NCI-H1417 (cell line): ENCODE measurements at regions not wholly inside any gene's neighbourhood (a gene's known extent, or its start where the extent isn't known, plus 50 kb on each side); places are given as distances from the start of the nearest gene placed in this dataset.

Source experiments
- DNase-seq, 3 experiments: peaks; one replicate each; lab custom pipeline; 2025; lab: John Stamatoyannopoulos, UW

GRCh38 chr13:107477772-107478379, 737.5 kb downstream of the LIG4 start:
- DNase-seq = no peak

DNA sequence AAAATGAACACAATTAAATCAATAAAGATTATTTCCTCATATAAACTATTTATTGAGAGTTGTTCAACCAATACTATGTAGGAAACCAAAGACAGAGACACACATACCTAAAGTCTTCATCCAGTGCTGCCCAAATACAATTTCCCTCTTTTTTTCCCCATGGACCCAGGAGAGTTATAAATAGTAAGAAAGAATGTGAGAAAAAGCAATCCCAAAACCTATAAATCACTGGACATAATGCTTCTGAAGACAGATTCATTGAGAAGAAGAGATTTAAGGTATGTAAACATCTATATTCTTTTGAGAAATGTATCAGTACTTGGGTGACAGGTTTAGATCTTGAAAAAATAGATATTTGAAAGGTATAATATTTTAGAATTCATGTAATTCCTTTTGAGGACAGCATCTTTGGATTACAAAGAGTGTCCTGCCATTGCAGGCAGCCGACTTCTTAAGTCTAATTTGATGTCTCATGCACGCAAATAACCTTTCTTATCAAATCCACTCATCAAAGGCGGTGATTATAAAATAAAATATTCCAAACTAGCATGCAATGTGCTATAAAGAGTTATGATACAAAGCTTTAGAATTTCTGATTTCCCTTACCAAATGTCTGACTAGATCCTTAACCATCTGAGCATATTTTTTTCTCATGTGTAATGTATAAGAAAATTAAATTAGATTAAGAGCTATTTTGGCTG, 739.4 kb downstream of the LIG4 start:
- peak in 1 of 3 experiments; percentile 26 for DNase-seq

DNA sequence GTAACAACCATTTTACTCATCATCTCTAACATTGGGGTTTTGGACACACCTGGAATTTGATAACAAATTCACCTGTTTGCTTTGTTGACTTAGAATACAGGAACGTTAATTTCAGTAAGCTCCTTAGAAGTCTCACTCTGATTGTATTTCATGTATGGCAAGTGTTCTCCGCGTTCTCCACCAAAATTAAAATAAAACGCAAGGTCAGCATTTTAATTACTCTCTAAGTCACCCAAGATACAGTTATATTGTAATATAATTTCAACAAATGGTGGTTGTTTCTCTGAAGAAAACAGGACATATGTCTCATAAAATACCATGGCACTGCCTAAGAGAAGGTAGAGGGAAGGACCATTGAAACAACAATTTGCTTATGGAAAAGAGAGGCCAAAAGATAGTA, 742.1 kb downstream of the LIG4 start:
- no peak for DNase-seq

GRCh38 chr13:107466326-107467099, 748.8 kb downstream of the LIG4 start:
- DNase-seq = no peak

DNA sequence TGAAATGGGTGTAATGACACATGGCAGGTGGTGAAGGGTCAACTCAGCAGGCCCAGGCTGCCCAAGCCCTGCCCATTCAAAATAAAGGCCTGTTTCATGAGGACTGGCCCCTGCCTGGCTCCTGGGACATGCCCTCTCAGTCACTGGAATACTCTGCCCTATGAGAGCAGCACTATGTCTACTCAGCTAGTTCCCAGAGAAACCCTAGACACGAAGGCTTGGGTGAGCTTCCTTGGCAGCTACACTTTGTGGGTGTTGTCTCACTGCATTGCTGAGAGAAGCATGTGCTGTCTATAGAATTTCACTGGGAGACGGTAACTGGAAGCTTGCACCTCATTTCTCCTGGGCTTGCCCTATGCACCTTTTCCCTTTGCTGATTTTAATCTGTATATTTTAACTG, 752.8 kb downstream of the LIG4 start:
- no peak for DNase-seq

DNA sequence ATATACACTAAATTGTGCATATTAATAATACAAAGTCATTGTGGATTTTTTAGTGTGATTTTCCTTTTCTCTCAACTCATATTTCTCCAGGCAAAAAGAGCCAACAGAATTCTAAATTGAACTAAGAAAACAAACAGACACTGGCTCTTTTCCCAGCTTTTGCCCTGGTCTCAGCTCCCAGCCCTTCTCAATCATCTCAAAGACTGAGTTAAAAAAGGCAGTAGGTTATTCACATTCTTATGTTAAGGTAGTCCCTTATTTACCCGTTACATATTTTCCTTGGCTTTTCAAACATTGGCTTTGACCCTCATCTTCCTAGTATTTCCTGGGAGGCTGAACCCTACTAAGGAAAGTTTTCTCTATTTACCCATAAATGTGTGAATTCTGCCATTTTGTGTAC, 753.6 kb downstream of the LIG4 start:
- no peak for DNase-seq

DNA sequence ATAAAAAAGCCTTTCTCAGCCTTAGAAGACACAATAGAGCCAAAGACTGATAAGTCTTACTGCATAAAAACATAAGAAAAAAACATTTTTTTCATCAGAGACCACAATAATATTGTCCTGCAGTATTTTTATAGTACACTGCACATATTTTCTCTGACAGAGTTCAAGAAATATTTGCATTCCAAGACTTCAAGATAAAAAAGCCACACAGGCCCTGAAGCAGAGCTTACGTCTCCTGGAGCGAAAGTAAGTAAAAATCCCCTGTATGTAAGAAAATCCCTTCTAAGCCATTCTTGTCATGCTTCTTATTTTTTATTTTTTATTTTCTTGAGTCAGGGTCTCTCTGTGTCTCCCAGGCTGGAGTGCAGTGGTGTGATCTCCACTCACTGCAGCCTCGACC, 755.9 kb downstream of the LIG4 start:
- no peak for DNase-seq

DNA sequence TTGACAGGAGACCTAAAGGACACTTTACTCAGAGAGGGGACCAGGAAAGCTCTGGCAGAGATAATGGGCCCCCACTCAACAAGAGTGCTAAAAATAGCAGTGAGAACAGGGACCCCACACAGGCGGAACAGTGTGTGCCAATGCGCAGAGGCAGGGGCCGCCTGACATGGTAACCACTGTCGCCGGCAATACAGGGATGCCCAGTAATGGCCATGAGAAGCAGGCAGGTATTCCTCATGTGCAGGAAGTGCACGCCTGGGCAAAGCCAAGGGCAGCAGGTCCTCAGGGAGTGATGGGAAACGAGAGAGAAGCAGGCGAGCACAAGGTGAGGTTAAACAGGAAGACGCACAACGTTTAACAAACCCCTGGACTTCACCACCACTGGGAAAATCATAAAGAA, 757.1 kb downstream of the LIG4 start:
- DNase-seq = peak in 2 of 3 experiments; percentile 14 to 52

DNA sequence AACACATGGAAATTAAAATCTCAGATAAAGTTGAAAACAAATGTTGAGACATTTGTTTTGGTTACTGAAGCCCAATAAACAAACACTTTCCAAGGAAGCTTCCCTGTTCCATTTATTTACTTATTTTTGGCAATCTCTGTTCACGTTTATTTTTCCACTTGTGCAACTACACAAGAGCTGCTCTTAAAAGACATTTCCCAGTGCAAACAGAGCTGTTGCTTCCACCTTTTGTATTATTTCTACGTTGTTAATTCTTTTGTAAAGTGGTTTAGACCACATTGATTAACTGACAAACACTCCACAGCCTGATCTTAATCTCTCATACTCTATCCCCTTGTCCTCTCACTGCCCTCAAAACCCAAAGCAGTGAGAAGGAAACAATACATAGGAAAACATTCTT, 757.6 kb downstream of the LIG4 start:
- DNase-seq = peak; percentile 53 to 83 (median 69)

DNA sequence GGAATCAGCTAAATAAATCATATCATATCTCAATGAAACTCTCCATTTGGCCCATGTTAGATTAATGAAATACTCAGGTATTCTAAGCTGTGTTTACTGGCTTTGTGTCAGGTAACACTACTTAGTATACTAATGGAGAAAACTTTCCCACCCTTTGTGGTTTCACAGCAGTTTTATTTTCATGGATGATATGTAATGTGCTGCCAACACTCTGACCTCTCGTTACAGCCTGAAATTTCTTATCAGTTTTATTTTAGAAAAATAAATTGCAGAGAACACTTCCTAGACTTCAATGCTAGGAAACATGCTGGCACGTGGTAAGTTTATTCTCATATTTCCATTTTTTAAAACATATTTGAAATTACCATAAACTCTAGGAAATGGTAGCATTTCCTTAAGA, 758.9 kb downstream of the LIG4 start:
- DNase-seq = no peak

DNA sequence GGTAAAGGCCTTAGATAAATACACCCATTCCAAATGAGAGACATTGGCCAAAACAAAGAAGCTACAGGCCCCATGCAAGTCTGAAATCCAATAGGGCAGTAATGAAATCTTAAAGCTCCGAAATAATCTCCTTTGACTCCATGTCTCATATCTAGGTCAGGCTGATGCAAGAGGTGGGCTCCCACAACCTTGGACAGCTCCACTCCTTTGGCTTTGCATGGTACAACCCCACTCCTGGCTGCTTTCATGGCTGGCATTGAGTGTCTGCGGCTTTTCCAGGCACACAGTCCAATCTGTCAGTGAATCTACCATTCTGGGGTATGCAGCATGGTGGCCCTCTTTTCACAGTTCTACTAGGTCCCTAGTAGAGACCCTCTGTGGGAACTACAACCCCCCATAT, 762.5 kb downstream of the LIG4 start:
- DNase-seq = no peak

DNA sequence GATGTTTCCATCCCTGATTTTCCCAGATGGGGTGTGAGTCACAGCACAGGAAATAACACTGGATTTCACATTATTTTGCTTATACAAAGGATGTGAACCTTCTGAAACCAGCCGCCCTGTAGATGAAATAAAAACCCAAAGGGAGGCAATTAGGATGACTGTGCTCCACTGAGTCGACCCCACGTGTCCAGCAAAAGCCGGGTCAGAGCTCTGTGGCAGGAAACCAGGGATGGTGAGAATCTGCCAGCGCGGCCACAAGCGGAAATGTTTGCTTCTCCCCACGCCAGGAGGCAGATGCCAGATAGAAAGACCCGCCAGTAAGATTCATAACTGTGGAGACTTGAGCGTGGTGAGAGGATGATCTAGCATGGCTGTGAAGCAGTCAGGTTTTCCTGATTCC, 764.4 kb downstream of the LIG4 start:
- DNase-seq = no peak

GRCh38 chr13:107450431-107450830, 764.9 kb downstream of the LIG4 start:
- DNase-seq = no peak

DNA sequence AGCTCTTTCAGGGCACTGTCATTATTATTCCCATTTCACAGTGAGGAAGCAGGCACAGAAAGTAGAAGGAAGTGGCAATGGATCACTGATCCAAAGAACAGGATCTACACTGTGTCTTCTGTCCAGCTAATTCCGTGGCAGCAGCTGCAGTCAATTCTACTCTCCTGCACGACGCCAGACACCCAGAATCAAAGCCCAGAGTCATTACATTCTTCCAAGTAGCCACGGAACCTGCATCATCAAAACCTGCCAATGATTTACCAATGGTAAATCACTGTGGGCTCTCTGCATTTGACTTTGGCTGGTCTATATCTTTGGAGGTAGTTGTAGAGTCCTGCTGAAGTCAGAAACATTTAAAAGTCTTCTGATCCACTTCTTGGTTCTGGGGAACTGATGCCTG, 767.7 kb downstream of the LIG4 start:
- no peak for DNase-seq

GRCh38 chr13:107441279-107441678, 774.1 kb downstream of the LIG4 start:
- no peak for DNase-seq

GRCh38 chr13:107438251-107438650, 777.1 kb downstream of the LIG4 start:
- no peak for DNase-seq

GRCh38 chr13:107434347-107434746, 781.0 kb downstream of the LIG4 start:
- no peak for DNase-seq

DNA sequence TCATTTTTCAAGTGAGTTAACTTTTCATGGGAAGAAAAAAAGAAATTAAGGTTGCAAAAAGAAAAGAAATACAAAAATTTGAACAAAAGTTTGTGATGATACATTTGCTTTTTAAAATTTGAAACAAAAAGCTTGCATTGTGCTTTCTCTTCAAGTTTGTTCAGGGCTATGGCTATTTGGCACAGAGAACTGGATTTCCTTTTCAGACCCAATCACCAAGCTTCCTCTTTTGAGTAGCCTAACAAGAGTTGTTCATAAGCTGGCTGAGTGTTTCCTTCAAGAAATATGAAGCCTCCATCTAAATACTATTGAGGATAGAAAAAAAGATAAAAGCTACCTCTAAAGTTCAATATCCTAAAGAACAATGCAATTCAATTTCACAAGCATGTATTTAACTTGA, 787.8 kb downstream of the LIG4 start:
- no peak for DNase-seq

DNA sequence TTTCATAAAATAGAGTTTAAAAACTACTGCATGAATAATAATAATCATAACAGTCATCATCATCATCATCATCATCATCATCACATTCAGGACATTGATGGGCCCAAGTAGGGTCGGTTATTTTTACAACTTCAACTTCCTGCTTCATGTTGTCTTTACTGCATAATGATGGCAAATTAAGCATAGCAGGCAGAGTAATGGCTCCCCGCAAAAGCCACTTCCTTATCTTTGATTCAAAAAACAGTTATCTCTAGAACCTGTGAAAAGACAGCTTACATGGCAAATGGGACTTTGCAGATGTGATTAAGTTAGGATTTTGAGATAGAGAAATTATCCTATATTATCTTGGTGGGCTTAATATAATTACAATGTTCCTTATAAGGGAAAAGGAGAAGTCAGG, 792.9 kb downstream of the LIG4 start:
- no peak for DNase-seq

DNA sequence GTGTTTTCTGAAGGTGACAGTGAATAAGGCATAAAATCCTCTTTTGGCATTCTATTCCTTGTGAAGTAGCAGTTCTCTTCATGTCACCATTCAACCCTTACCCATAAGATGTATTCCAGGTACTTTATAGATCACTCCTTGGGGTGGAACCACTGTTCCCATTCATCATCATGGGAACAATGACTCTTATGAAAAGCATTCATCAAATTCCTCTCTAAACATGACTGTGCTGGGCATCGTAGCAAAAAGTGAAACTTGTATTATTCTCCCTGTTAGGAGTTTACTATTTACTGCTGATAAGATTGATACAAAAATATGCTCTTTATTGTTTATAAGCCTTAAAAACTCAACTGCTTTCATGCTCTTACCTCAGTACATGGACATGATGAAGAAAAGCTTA, 793.4 kb downstream of the LIG4 start:
- no peak for DNase-seq

DNA sequence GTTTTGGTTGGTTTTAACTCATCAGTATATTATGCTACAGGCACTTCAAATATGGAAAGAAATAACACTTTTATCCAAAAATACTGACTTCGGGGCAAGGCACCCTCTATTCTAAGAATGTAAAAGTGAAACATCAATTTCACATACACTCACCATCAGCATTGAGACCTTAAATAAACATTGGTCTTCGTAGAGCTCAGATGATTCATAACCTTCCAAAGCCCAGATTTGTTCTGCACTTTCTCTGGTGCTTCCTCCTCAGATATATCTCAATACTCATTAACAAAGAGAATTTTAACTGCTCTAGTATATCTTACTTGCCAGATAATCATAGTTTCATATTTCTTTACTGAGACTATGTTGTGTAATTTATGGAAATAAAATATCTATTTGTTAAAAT, 794.3 kb downstream of the LIG4 start:
- DNase-seq = no peak

DNA sequence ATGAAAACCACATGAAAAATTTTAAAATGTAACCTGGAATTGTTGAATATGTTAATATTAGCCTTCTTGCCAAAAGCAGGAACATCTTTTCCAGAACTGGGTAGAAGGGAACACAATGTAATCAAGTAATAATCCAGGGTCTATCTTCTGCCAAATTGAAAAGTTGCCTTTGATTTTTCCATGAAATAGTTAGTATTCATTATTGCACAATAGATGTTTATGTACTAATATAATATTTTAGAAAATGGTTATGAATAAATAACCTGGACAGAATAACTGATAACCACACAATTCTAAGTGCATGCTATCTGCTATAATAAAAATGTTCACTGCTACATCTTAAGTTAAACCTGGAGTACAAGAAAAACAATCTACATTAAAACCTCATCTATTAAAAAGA, 802.3 kb downstream of the LIG4 start:
- no peak for DNase-seq

DNA sequence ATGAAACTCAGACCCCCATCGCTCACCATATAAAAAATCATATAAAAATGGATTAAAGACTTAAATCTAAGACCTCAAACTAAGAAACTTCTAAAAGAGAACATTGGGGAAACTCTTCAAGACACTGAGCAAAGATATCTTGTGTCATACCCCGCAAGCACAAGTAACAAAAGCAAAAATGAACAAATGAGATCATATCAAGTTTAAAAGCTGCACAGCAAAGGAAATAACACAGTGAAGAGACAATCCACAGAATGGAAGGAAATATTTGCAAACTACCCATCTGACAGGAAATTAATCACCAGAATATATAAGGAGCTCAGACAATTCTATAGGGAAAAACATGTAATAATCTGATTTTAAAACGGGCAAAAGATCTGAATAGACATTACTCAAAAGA, 808.3 kb downstream of the LIG4 start:
- no peak for DNase-seq
